ENCODE measurements at regions not wholly inside any gene's neighbourhood (a gene's known extent, or its start where the extent isn't known, plus 50 kb on each side); places are given as distances from the start of the nearest gene placed in this dataset.

GRCh38 chr18:57921708-57922107, 118.6 kb upstream of the ATP8B1 start:
- Histone ChIP-seq H3K9ac (ENCODE audit: low read length) (no peak overlapping the region), H4K20me1 (ENCODE audit: insufficient read depth, low read length) (no peaks in the 10 kb centered on the region), H3K36me3 (replicated peaks; ENCODE audit: low read depth, low read length) (no peaks in the 10 kb centered on the region), H2AFZ (ENCODE audit: low read depth, low read length) (no peak overlapping the region), H3K4me2 (ENCODE audit: low read length) (no peak overlapping the region), H3K9me3 (ENCODE audit: insufficient read depth, low read length) (no peaks in the 10 kb centered on the region), H3K79me2 (ENCODE audit: low read length) (no peaks in the 10 kb centered on the region), H3K4me3 (ENCODE audit: low read length) (no peak overlapping the region), H3K4me1 (ENCODE audit: low read length) (peaks cover 16% of the 10 kb centered on the region), H3K27me3 (ENCODE audit: low read depth, low read length) (no peaks in the 10 kb centered on the region), H3K27ac (ENCODE audit: low read length) (no peak overlapping the region)
- no peak for TF ChIP-seq EZH2phosphoT487 (IDR thresholded peaks at IDR 0.05; ENCODE audit: low read depth)
- TF ChIP-seq CTCF (IDR thresholded peaks at IDR 0.05; ENCODE audit: low read depth, low read length) = no peak

DNA sequence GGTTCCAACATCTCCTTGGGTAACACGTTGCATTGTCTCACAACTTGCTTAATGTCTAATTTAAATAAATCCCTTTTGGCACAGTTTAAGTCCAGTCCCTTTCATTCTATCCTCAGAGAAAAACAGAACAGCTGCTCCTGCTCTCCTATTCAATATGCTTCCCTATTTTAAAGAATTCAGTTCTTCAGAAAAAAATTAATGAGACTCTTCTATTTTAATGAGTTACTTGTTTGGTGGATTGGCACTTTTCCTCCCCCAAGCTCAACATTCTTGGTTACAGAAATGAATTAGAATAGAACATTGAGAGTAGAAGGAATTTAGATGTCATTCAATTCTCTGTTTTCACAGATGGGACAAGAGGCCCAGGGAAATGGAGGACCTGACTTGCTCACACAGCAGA, 116.9 kb upstream of the ATP8B1 start:
- Histone ChIP-seq H3K27ac (ENCODE audit: low read length) (no peak overlapping the region), H3K4me2 (ENCODE audit: low read length) (no peak overlapping the region), H3K4me3 (ENCODE audit: low read length) (no peak overlapping the region)

GRCh38 chr18:57918601-57919000, 115.5 kb upstream of the ATP8B1 start:
- H3K27ac ChIP-seq (ENCODE audit: low read length) = no peak overlapping the region
- no peaks in the 10 kb centered on the region for H3K79me2 ChIP-seq (ENCODE audit: low read length)
- H3K36me3 ChIP-seq (replicated peaks; ENCODE audit: low read depth, low read length) = no peaks in the 10 kb centered on the region
- no peak overlapping the region for H3K4me2 ChIP-seq (ENCODE audit: low read length)
- H3K4me3 ChIP-seq (ENCODE audit: low read length) = no peak overlapping the region
- H4K20me1 ChIP-seq (ENCODE audit: insufficient read depth, low read length) = no peaks in the 10 kb centered on the region
- no peaks in the 10 kb centered on the region for H3K27me3 ChIP-seq (ENCODE audit: low read depth, low read length)
- no peak overlapping the region for H3K9ac ChIP-seq (ENCODE audit: low read length)
- no peaks in the 10 kb centered on the region for H3K9me3 ChIP-seq (ENCODE audit: insufficient read depth, low read length)
- H2AFZ ChIP-seq (ENCODE audit: low read depth, low read length) = no peak overlapping the region
- TF ChIP-seq EZH2phosphoT487 (IDR thresholded peaks at IDR 0.05; ENCODE audit: low read depth) (no peak), CTCF (IDR thresholded peaks at IDR 0.05; ENCODE audit: low read depth, low read length) (no peak)
- H3K4me1 ChIP-seq (ENCODE audit: low read length) = peaks cover 18% of the 10 kb centered on the region

More for the DNA sequence above, 116.9 kb upstream of the ATP8B1 start:
- no peaks in the 10 kb centered on the region for H3K79me2 ChIP-seq (ENCODE audit: low read length)
- peaks cover 18% of the 10 kb centered on the region for H3K4me1 ChIP-seq (ENCODE audit: low read length)
- H4K20me1 ChIP-seq (ENCODE audit: insufficient read depth, low read length) = no peaks in the 10 kb centered on the region
- H3K9me3 ChIP-seq (ENCODE audit: insufficient read depth, low read length) = no peaks in the 10 kb centered on the region
- no peak overlapping the region for H3K9ac ChIP-seq (ENCODE audit: low read length)
- TF ChIP-seq EZH2phosphoT487 (IDR thresholded peaks at IDR 0.05; ENCODE audit: low read depth) (no peak), CTCF (IDR thresholded peaks at IDR 0.05; ENCODE audit: low read depth, low read length) (no peak)
- no peaks in the 10 kb centered on the region for H3K27me3 ChIP-seq (ENCODE audit: low read depth, low read length)
- H3K36me3 ChIP-seq (replicated peaks; ENCODE audit: low read depth, low read length) = no peaks in the 10 kb centered on the region
- H2AFZ ChIP-seq (ENCODE audit: low read depth, low read length) = no peak overlapping the region

DNA sequence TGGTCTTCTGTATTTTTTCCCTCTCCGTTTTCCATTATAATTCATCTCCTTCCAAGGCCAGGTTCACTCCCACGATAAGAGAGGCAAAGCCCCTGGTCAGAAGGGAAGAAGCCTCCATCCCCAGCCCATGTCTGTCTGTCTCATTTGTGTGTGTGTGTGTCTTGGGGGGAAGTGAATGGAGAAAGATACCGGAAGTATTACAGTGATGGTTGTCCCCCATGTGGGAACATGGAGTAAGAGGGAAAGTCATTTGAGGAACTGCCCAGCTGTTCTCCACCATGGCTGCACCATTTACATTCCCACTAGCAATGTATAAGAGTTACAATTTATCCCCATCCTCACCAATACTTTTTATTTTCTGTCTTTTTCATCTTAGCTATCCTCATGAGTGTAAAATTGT, 113.6 kb upstream of the ATP8B1 start:
- H3K79me2 ChIP-seq (ENCODE audit: low read length) = no peaks in the 10 kb centered on the region
- H4K20me1 ChIP-seq (ENCODE audit: insufficient read depth, low read length) = no peaks in the 10 kb centered on the region
- H3K36me3 ChIP-seq (replicated peaks; ENCODE audit: low read depth, low read length) = no peaks in the 10 kb centered on the region
- no peaks in the 10 kb centered on the region for H3K9me3 ChIP-seq (ENCODE audit: insufficient read depth, low read length)
- no peak overlapping the region for H3K4me2 ChIP-seq (ENCODE audit: low read length)
- peaks cover 18% of the 10 kb centered on the region for H3K4me1 ChIP-seq (ENCODE audit: low read length)
- H3K4me3 ChIP-seq (ENCODE audit: low read length) = no peak overlapping the region
- H3K27ac ChIP-seq (ENCODE audit: low read length) = no peak overlapping the region
- no peak overlapping the region for H3K9ac ChIP-seq (ENCODE audit: low read length)
- TF ChIP-seq CTCF (IDR thresholded peaks at IDR 0.05; ENCODE audit: low read depth, low read length) (no peak), EZH2phosphoT487 (IDR thresholded peaks at IDR 0.05; ENCODE audit: low read depth) (no peak)
- no peaks in the 10 kb centered on the region for H3K27me3 ChIP-seq (ENCODE audit: low read depth, low read length)
- peak overlapping the region; percentile 71 for H2AFZ ChIP-seq (ENCODE audit: low read depth, low read length)
